Esophagus muscularis mucosa (tissue), 4 donors: ENCODE measurements at regions not wholly inside any gene's neighbourhood (a gene's known extent, or its start where the extent isn't known, plus 50 kb on each side); places are given as distances from the start of the nearest gene placed in this dataset.

ENCODE experiments used
- DNase-seq: peaks from one replicate; pipeline ENCODE4 v3.0.0-alpha.2; 2017; ENCODE audit errors: extremely low spot score
- H3K27ac ChIP-seq, 4 donors: fragments of 200-600 bp; sonication (generic); replicated peaks in 1 of 4; 1 replicate in 3 of 4; 2 replicates in 1 of 4; pipeline ENCODE4 v1.5.1; 2016 to 2019; ENCODE audit warnings: mild to moderate bottlenecking in 1 of 4
- H3K27me3 ChIP-seq, 4 donors: fragments of 200-600 bp; sonication (generic); one replicate each; pipeline versions ENCODE4 v1.5.1 to v1.6.0; 2016 to 2019
- H3K36me3 ChIP-seq, 4 donors: fragments of 200-600 bp; sonication (generic); one replicate each; pipeline ENCODE4 v1.5.1; 2016 to 2019
- H3K4me1 ChIP-seq, 4 donors: fragments of 200-600 bp; sonication (generic); one replicate each; pipeline ENCODE4 v1.5.1; 2016 to 2019
- H3K4me3 ChIP-seq, 4 donors: fragments of 200-600 bp; sonication (generic); 1 replicate in 2 of 4; 2 replicates in 2 of 4; pipeline ENCODE4 v1.5.1; 2016 to 2019; ENCODE audit warnings: mild to moderate bottlenecking in 4 of 4, moderate library complexity in 1 of 4
- H3K9me3 ChIP-seq, 4 donors: fragments of 200-600 bp; sonication (generic); 1 replicate in 3 of 4; 2 replicates in 1 of 4; pipeline ENCODE4 v1.5.1; 2016 to 2019
- CTCF ChIP-seq, 3 experiments: fragments of 200-600 bp in 2 of 3; fragments of 450-650 bp in 1 of 3; sonication (generic) in 2 of 3; IDR thresholded peaks; one replicate each; pipeline ENCODE4 v1.5.1; 2017 to 2019; ENCODE audit warnings: antibody characterized with exemption in 3 of 3, mild to moderate bottlenecking in 2 of 3, moderate library complexity in 1 of 3
- EP300 ChIP-seq: sonication (generic); formaldehyde crosslinking; IDR thresholded peaks from one replicate; pipeline ENCODE4 v1.6.1; 2017; ENCODE audit warnings: antibody characterized with exemption
- POLR2A ChIP-seq: fragments of 450-650 bp; IDR thresholded peaks from one replicate; pipeline ENCODE4 v1.6.1; 2017; ENCODE audit warnings: antibody characterized with exemption, moderate library complexity, mild to moderate bottlenecking, low read depth
- POLR2AphosphoS5 ChIP-seq, 2 donors: sonication (generic); formaldehyde crosslinking; IDR thresholded peaks; one replicate each; pipeline ENCODE4 v1.6.1; 2017; ENCODE audit warnings: antibody characterized with exemption in 2 of 2
- WGBS: methylation state at CpG from one replicate; pipeline ENCODE4 v1.1.5; 2018; 5-methylcytosine and 5-hydroxymethylcytosine counted together
- intact Hi-C: fragments of 100-400 bp; cut with DNase I; formaldehyde crosslinking; loops from one replicate; pipeline ENCODE4 v1.15.1; 2023

GRCh38 chr4:128512161-128512560, 224.5 kb upstream of the PGRMC2 start:
- Histone ChIP-seq H3K27ac (no peak overlapping the region), H3K9me3 (no peaks in the 10 kb centered on the region), H3K36me3 (no peaks in the 10 kb centered on the region), H3K4me1 (peaks cover 0 to 3% (median 2%) of the 10 kb centered on the region in 4 donors), H3K27me3 (no peaks in the 10 kb centered on the region), H3K4me3 (no peak overlapping the region)
- no peak for TF ChIP-seq POLR2AphosphoS5 (IDR thresholded peaks at IDR 0.05)
- TF ChIP-seq CTCF (IDR thresholded peaks at IDR 0.05): no peak
- no peak for TF ChIP-seq EP300
- TF ChIP-seq POLR2A: no peak
- intact Hi-C loops: no loop called here
- WGBS: 86% methylated on average over 5 of the region's 5 CpGs
- DNase-seq: no peak

GRCh38 chr4:128510850-128511249, 223.2 kb upstream of the PGRMC2 start:
- DNase-seq: no peak
- intact Hi-C loops: no loop called here
- no peaks in the 10 kb centered on the region for H3K4me1 ChIP-seq
- no peaks in the 10 kb centered on the region for H3K9me3 ChIP-seq
- H3K27ac ChIP-seq: no peak overlapping the region
- no peaks in the 10 kb centered on the region for H3K27me3 ChIP-seq
- WGBS: 80% methylated on average over 2 of the region's 2 CpGs
- TF ChIP-seq POLR2A (no peak), POLR2AphosphoS5 (IDR thresholded peaks at IDR 0.05) (no peak), EP300 (no peak), CTCF (IDR thresholded peaks at IDR 0.05) (no peak)
- no peaks in the 10 kb centered on the region for H3K36me3 ChIP-seq
- H3K4me3 ChIP-seq: no peak overlapping the region

- TF ChIP-seq POLR2AphosphoS5 (IDR thresholded peaks at IDR 0.05): no peak
- TF ChIP-seq CTCF (IDR thresholded peaks at IDR 0.05): no peak
- intact Hi-C loops: no loop called here
Measured at GRCh38 chr4:128502818-128503527, 215.4 kb upstream of the PGRMC2 start.

GRCh38 chr4:128501239-128501638, 213.6 kb upstream of the PGRMC2 start:
- DNase-seq: no peak
- TF ChIP-seq POLR2AphosphoS5 (IDR thresholded peaks at IDR 0.05) (no peak), CTCF (IDR thresholded peaks at IDR 0.05) (no peak), EP300 (no peak)
- no peak overlapping the region for H3K27ac ChIP-seq
- intact Hi-C loops: no loop called here
- H3K9me3 ChIP-seq: peaks cover 0 to 20% (median 15%) of the 10 kb centered on the region in 4 donors
- H3K27me3 ChIP-seq: no peaks in the 10 kb centered on the region
- no peak overlapping the region for H3K4me3 ChIP-seq
- 100% methylated on average over 3 of the region's 3 CpGs for WGBS
- no peaks in the 10 kb centered on the region for H3K36me3 ChIP-seq
- no peaks in the 10 kb centered on the region for H3K4me1 ChIP-seq

More at GRCh38 chr4:128502818-128503527, 215.4 kb upstream of the PGRMC2 start:
- H3K27me3 ChIP-seq: no peaks in the 10 kb centered on the region
- no peaks in the 10 kb centered on the region for H3K4me1 ChIP-seq
- H3K27ac ChIP-seq: no peak overlapping the region
- H3K9me3 ChIP-seq: peaks cover 0 to 20% (median 15%) of the 10 kb centered on the region in 4 donors
- no peak overlapping the region for H3K4me3 ChIP-seq
- 71% methylated on average over 1 of the region's 1 CpG for WGBS
- H3K36me3 ChIP-seq: no peaks in the 10 kb centered on the region
- no peak for DNase-seq
